CD4-positive, alpha-beta T cell treated with Interleukin-17A for 1 hour (primary cell): ENCODE measurements at regions not wholly inside any gene's neighbourhood (a gene's known extent, or its start where the extent isn't known, plus 50 kb on each side); places are given as distances from the start of the nearest gene placed in this dataset.
"Not testable (repeated sequence)": the region's sequence is repeated elsewhere in the genome, so short reads cannot be mapped to it uniquely, and the experiment has no call there.

Source experiments
- DNase-seq: peaks from one replicate; pipeline ENCODE4 v3.0.0-alpha.2; 2020

DNA sequence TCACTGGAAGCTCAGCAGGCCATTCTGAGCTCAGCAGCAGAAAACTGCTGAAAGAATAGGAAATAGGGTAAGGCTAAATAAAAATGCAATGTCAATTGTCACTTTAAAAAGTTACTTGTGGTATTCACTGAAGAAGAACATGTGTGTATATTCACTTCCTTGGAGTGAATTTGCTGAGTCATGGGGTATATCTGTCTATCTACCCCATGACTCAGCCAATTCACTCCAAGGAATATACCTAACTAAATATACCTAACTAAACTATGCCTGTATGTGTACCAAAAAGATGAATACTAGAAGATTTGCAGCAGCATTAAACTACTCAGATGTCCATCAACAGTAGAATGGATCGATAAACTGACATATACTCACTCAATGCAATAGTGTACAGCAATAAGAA, 69.5 kb upstream of the KCNAB1 start:
- no peak for DNase-seq

DNA sequence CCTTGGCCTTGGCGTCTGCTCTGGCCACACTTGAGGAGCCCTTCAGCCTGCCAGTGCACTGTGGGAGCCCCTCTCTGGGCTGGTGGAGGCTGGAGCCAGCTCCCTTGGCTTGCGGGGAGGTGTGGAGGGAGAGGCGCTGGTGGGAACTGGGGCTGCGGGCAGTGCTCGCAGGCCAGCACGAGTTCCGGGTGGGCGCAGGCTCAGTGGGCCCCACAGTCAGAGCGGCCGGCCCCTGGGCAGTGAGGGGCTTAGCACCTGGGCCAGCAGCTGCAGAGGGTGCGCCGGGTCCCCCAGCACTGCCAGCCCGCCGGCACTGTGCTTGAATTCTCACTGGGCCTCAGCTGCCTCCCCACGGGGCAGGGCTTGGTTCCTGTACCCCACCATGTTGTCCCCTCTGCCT, 68.7 kb upstream of the KCNAB1 start:
- no peak for DNase-seq

DNA sequence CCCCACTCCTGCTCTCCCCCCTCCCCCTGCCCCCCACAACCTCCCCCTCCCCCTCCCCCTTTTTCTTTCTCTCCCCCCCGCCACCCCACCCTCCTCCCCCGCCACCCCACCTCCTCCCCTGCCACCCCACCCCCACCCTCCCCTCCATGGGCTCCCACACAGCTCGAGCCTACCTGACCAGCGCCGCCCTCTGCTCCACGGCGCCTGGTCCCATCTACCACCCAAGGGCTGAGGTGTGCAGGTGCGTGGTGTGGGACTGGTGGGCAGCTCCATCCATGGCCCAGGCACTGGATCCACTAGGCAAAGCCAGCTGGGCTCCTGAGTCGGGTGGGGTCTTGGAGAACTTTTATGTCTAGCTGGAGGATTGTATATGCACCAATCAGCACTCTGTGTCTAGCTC, 68.3 kb upstream of the KCNAB1 start:
- DNase-seq = no peak

DNA sequence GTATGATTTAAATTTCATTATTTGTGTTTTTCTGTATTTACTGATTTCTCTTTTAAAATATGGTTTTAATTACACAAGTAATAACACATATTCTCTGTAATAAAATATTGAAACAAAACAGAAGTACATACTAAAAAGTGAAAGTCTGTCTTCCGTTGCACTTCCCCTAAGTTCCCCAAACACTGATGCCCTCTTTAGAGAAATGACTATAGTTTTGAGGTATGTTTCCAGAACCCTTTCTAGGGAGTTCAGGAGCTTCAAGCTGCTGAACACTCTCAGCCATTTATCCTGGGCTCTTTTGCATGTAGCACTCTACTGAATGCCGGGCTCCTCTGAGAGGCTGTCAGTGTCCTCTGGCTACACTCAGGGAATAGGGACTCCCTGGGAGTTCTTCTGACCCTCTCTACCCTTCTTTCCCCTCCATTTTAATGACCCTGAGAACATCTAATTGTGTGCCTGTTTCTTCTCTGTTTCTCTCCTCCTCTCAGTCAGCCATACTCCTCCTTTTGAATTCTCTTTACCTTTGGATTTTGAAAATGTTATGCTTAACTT, 60.4 kb upstream of the KCNAB1 start:
- no peak for DNase-seq

DNA sequence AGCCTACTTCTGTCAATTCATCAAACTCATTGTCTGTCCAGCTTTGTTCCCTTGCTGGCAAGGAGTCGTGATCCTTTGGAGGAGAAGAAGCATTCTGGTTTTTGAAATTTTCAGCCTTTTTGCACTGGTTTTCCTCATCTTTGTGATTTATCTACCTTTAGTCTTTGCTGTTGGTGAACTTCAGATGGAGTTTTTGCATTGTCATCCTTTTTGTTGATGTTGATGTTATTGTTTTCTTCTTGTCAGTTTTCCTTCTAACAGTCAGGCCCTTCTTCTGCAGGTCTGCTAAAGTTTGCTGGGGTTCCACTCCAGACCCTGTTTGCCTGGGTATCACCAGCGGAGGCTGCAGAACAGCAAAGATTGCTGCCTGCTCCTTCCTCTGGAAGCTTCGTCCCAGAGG, 52.2 kb upstream of the KCNAB1 start:
- not testable (repeated sequence) for DNase-seq

DNA sequence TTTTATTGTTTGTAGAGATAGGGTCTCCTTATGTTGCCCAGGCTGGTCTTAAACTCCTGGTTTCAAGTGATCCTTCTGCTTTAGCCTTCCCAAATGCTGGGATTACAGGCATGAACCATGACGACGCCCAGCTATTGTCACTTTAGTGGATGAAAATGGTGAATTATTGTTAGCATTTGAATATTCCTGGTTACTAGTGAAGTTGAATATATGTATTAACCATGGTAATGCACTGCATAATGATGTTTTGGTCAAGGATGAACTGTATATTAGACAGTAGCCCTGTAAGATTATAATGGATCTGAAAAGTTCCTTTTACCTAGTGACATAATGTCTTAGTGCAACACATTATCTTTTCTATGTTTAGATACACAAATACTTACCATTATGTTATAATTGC, 50.4 kb upstream of the KCNAB1 start:
- DNase-seq = no peak
